Kidney capillary endothelial cell (primary cell): ENCODE measurements at regions not wholly inside any gene's neighbourhood (a gene's known extent, or its start where the extent isn't known, plus 50 kb on each side); places are given as distances from the start of the nearest gene placed in this dataset.

ENCODE experiments used
- DNase-seq: peaks from one replicate; pipeline ENCODE4 v3.0.0-alpha.2; 2018; ENCODE audit warnings: low spot score

DNA sequence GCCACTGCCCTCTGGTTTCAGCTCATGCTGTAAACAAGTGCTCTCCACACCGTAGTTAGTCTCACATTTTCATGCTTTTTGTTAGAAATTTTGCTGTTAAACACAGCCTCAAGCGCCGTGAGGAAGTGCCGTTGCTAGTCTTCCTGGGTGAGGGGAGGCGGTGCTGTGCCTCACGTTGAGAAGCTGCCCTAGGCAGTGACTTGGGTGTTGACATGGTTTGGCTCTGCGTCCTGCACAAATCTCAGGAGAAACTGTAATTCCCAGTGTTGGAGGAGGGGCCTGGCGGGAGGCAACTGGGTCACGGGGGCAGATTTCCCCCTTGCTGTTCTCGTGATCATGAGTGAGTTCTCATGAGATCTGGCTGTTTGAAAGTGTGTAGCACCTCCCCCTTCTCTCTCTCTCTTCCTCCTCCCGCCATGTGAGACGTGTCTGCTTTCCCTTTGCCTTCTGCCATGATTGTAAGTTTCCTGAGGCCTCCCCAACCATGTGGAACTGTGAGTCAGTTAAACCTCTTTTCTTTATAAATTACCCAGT, 95.8 kb downstream of the ERMARD start:
- DNase-seq: no peak

DNA sequence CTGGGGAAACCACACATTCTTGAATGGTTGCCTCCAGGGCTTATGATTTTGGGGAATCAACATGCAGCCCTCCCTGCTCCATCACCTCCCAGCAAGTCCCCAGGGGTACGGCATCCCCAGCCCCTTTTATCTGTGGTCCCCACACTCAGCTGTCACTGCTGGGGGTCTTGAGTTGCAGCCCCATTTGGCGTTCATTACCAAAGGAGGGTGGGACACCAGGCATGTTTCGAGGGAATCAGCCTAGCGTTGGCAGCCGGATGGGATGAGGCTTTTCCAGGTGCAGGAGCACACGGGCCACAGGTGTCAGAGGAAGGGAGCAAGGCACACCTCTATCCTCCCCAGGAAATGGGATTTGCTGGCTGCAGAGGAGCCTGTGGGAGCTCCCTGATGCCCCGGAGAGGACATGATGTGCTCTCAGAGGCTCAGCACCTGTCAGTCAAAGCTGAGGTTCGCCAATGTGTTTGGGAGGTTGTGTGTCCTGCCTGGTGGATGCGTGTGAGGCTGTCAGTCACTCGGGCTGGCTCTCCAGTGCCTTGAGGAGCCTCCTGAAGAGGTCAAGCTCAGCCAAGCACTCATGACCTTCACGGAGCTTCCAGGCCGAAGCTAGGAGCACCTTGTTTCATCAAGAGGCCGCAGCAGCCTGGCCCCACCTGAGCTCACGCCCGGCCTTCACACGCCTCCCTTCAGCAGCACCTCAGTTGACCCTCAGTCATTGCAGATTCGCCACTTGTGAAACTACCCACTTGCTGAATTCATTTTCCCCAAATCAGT, 95.0 kb downstream of the ERMARD start:
- no peak for DNase-seq

- DNase-seq: no peak
These were observed 94.2 kb downstream of the ERMARD start for GRCh38 chr6:169845426-169846285.

DNA sequence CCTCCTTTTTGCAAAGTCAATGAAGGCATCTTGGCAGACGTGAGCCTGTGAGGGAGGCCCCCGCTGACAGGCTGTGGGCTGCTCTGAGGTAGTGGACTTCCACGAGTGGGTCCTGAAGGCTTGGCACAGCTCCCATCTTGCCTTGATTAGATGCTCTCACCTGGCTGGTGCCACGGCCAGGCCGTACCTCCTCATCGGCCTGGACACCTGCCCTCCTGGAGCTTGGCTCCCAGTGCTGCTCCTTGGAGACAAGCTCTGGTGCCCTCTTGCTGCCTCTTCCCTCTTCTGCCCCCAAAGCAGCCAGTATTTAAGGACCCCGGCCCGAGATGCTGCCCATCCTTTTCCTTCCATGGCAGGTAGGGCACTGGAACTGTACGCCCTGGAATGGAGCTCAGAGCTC, 93.5 kb downstream of the ERMARD start:
- no peak for DNase-seq

DNA sequence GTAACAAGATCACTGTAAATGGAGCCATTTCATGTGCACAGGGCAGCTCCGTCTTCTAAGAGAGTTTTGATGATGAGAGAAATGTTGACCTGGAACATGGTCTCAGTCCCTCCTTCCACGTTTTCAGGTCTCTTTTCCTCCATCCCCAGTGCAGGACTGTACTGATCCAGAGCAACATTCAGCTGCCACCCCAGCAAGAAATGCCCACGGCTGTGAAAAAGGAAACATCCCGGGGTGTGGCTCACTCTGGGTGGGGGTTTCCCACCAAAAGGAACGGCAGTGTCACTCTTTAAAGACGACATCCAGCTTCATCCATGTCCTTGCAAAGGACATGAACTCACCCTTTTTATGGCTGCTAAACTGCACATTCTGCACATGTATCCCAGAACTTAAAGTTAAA, 92.6 kb downstream of the ERMARD start:
- no peak for DNase-seq

DNA sequence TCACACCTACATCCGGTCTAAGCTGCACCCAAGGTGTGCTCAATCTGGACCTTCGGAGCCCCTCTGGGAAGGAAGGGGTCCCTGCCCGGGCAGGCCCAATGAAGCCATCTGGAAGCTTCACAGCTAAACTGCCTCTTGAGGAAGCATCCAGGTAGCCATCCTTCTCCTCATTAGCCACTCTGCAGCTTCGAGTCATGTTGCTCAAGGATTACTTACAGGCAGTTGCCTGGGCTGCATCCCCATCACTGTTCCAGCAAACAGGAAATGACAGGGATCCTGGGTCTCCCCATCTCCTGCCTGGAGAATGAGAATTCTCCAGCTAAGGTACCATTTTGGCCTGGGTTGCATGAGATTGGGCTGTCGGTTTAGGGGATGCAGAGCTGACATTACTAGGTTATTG, 91.7 kb downstream of the ERMARD start:
- no peak for DNase-seq

DNA sequence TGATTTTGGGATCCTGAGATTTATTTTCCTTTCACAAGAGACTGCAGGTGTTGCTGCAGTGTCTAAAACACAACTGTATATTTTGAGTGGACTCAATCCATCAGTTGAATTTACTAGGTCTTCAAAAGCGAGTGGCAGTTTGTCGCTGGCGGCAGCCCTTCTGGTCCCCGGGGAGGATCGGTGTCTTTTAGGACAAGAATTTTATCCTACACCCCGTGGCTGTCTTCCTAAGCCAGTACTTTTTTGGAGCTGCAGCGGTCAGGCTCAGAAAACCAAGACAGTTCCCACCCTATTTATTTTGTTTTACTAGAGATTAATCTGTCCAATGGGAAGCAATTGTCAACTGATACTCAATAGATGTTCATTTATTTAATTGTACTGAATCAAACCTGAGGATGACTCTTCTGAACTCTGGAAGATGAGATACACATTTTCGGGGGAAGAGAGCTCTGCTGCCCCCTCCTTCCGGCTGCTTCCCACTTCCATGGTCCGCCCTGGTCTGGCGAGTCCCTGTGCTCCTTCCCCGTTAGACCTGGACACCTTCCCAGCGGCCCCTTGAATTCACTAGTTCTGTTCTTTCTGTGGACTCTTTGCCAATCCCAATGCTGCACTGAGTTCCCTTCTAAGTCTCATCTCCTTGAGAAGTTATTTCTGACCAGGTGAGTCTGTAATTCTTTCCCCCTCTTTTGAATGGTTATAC, 90.6 kb downstream of the ERMARD start:
- no peak for DNase-seq

DNA sequence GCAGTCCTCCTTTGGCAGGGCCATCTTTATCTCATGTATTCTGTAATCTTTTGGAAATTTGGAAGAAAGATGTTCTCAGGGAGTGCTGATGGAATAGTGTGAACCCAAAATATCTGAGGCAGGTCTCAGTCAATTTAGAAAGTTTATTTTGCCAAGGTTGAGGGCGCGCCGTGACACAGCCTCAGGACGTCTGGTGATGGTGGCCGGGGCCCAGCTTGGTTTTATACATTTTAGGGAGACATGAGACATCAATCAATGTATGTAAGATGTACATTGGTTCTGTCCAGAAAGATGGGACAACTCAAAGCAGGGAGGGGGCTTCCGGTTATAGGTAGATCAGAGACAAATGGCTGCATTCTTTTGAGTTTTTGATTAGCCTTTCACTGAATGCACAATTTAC, 89.8 kb downstream of the ERMARD start:
- no peak for DNase-seq

- no peak for DNase-seq
These were observed 88.6 kb downstream of the ERMARD start for GRCh38 chr6:169839898-169840631.

DNA sequence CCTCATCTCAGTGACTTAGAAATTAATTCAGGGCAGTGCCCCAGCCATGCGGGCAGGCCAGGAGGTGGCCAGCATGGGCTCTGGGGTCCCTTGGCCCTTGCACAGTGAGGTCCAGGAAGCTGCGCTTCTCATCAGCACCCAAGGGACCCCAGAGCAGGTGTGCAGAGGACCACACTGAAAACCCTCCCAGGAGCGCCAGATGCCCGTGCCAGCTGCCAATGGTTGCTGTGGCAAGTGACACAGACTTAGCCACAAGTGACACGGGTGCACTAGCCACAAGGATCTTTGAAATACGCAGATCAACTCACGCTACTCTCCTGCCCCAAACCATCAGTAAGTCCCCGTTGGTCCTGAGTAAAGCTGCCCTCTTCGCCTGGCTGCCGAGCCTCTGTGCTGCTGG, 88.1 kb downstream of the ERMARD start:
- DNase-seq: no peak

DNA sequence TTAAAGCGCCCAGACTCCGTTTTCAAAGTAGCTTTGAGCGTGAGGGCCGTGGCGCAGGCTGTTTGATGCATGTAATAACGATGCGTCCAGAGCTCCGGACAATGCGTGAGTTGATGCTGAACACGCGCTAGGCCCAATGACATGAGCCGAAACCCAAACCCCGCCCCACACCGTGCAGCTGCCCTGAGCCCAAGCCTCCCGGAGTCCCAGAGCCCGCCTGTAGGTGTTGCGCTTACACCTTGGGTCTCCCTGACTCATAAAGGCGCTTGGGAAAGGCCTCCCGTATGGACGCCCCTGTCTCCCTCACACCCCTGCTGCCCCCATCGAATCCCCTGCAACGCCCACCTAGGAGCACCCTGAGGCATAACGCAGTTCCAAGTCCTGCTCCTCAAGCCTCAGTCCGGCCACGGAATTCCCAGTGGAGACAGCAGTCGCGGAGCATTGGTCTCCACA, 87.6 kb downstream of the ERMARD start:
- DNase-seq: no peak

DNA sequence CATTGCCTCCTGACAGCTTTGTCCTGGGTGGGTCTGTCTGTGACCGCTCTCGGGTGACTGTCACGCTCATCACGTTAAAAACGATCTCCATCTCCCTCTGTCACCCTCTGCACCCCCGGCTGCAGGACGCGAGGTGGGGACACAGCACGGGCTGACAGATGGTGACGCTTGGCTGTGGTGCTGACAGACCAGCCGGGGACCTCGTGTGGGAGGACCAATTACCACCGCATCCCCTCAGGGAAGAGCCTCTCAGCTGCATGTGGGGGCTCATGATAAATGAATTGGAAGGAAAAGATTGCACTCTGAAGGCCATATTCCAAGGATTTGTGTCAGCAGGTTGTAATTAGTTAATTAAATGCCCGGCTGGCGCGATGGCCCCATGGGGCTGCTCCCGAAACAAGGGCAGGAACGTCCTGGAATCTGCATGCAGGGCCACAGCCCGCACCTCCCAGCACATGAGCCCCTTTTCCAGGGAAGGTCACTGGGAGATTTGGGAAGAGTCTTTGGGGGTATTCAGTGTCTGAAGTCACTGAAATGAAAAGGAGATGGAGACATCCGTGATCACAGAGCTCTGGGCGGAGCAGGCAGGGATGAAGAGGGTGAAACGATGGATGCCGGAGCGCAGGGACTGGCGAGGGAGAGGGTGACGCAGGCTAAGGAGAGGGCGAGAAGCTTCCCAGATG, 87.1 kb downstream of the ERMARD start:
- DNase-seq: no peak

- no peak for DNase-seq
These were observed 86.3 kb downstream of the ERMARD start for GRCh38 chr6:169837529-169838250.

DNA sequence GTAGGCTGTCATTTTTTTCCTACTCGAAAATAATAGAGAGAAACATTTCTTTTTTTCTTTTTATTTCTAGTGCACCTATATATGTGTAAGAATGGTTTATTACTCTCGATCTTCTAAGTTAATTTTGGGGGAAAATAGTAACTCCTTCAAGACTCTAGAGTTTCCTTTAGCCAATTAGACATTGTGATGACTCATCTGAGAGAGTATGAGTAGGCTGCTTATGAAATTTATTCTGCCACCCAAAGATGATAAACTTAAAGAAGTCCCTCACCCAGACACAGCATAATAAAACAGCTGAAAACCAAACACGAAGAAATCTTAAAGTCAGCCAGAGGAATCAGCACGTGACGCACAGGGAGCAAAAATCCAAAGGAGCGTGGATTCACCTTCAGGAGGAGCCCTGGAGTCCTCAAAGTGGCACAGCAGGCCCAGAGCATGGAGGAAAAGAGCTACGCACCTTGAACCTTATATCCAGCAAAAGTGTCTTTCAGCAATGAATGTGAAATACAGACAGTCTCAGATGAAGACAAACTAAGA, 81.9 kb downstream of the ERMARD start:
- DNase-seq: no peak

DNA sequence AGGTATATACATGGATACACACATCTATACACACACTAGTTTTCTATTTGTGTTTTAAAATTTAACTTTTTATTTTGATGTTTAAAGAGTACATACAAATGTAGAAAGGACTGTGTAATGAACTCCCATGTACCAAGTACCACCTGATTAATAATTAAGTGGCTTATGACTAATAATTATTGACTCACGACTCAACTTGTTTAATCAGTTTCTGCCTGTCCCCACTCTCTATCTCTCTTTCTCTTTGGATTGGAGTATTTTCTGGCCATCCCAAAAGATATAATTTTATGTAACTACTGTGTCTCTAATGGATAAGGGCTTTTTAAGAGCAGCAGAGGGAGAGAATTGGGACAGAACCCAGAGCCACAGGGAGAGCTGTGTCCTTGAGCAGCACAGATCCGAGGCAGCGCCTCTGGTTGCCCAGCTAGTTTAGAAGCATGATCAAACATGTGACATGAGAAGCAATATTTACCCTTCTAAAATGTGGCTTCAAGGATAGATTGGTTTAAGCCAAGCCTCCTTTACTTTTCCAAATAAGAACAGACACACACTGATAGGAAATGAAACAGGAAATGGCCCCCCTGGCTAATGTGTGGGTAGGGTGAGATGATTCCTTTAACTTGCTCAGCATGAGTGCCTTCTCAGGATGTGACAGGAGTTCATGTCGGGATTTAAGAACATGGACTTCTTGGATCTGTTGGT, 81.0 kb downstream of the ERMARD start:
- DNase-seq: peak; percentile 16

GRCh38 chr6:169831450-169832246, 80.2 kb downstream of the ERMARD start:
- peak; percentile 47 for DNase-seq
